HG02610 (cell line): ENCODE measurements at regions not wholly inside any gene's neighbourhood (a gene's known extent, or its start where the extent isn't known, plus 50 kb on each side); places are given as distances from the start of the nearest gene placed in this dataset.

ENCODE experiments used
- ATAC-seq: cut with Tn5 transposase; IDR thresholded peaks from one replicate; pipeline ENCODE4 v1.9.1; 2021; ENCODE audit warnings: mild to moderate bottlenecking, moderate library complexity; ENCODE audit not compliant: unreplicated experiment

DNA sequence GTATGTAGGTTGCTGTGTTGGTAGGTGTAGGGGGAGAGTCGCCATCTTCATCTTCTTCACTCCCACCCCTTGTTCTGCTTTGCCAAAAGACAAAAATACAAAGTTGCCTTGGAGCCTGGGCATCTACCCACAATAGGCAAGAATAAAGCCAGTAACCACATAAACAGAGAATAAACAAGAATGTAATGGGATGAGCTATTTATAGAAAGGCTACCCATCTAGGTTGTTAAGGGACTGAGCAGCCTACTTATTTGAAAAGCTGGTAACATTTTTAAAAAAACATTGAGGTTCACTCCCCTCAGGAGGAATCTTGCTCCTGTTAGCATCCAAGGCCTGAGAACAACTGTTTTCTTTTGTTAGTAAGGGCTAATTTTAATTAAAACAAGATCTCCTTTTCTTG is 301.4 kb upstream of the STXBP5 start:
- no peak for ATAC-seq

DNA sequence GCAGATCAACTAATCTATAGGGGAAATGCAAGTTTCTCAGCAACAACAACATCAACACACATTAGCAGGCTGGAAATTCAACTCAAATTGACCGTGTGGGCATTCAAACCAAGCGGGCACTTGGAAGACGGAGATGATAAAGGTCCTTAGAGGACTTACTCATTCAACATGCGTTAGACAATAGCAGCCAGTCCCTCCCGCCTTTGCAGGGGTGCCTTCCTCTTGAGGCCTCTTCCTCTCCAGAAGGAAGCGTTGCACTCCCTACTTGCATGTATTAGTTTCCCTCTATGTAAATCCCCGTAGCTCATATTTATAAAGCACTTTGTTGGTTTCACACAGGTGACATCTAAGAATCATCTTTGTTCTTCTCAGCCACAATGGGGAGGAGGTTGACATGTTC is 300.8 kb upstream of the STXBP5 start:
- ATAC-seq: no peak

DNA sequence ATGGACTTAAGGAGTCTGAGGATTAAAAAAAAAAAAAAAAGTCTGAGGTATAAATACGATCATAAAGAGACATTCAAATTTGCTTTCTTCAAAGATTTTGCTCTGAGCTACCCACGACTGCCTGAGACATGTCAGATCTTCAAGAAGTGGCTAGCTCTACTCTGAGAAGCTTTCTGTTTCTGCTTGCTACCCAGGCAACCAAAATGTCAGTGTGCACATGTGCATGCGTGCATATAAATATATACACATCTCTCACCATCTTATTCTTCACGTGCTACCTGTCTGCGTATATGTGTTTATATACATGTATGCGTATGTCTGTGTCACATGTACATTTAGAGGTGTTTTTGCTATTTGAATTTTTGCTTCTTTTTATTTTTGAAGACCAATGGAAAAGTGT is 299.6 kb upstream of the STXBP5 start:
- ATAC-seq: no peak

DNA sequence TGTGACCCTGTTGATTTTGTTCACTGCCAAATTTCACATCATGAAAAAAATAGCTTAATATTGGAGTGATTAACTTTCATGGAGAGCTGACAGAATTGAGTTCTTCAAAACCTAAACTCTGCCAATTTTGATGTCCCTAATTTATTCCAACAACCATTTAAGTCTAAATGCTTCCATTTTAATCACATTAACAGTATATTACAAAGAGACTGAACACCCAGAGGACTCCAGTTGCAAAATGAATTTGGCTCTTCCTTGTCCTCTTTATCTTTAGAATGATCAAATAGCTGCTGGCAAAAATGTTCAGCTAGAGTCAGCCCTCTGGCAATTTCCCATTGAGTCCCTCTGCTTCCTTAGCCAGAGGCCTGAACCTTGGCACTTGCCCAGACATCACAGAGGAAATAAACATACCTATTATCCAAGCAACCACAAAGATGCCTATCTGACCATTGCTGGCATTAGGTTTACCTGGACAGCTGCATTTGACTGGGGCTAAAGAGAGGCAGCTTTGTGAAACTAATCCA is 299.0 kb upstream of the STXBP5 start:
- no peak for ATAC-seq

DNA sequence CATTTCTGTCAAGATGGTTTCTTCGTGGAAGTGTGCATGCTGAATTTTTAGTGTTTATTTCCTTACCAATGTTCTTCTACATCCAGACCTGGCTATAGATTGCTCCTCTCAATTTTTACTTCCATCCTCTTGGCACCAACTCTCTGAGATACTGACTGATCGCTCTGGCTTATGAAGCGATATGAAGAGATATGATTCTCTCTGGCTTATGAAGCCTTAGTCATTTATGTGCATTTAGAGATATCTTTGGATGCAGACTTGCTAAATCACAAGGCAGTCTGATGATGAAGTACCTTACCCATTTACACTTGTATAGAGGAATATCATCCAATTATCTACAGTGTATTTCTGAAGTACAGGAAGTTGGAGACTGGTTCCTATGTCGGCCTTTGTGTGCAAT is 295.4 kb upstream of the STXBP5 start:
- no peak for ATAC-seq

DNA sequence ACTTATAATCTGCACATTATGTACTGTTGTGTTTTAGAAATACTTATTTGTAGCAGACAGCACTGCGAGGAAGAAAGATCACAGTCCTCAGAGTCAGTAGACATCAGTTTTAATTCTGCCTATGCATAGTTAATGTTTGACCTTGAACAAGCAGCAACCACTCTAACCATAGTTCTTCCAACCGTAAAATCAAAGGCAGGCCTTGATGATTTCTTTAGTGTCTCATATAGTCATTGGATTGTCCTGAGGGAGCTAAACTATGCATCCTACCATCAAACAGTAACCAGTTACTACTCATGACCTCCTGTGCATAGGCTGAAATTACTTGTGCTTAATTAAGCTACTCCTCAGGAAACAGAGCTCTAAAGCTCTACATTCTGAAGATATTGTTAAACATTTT is 294.8 kb upstream of the STXBP5 start:
- ATAC-seq: no peak

DNA sequence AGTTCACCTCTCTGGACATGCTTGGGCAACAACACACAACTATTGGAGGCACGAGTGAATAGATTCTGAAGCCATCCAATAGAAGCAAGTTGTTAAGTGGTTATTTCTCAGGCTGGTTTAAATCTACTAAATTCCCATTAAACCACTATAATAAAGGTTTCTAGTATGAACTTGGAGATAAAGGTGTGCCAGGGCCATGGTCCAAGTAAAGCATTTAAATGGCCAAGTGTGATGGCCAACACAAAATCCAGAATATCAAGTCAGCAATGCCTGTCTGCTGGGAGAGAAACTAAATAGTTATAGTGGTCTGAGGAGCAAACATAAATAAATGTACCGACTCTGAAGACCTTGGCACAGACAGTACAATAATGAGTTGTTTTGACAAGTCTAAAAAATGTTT is 294.3 kb upstream of the STXBP5 start:
- no peak for ATAC-seq

DNA sequence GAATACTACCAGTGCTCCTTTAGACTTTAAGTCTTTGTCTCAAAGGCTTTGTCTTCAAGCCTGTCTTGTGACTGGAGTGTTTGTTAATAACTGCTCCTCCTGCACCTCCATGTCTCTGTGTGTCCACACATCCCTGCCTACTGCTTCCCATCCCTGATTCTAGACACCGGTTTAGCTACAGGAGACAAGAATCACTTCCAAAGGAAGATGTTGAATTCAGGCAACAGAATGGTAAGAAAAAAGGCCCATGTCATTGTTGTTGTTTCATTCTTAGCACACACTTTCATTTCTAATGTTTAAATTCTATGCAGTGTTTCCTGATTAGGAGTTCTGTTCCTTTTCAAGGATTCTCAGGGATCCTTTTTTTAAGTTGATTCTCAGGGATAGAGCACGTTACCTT is 293.6 kb upstream of the STXBP5 start:
- ATAC-seq: no peak

DNA sequence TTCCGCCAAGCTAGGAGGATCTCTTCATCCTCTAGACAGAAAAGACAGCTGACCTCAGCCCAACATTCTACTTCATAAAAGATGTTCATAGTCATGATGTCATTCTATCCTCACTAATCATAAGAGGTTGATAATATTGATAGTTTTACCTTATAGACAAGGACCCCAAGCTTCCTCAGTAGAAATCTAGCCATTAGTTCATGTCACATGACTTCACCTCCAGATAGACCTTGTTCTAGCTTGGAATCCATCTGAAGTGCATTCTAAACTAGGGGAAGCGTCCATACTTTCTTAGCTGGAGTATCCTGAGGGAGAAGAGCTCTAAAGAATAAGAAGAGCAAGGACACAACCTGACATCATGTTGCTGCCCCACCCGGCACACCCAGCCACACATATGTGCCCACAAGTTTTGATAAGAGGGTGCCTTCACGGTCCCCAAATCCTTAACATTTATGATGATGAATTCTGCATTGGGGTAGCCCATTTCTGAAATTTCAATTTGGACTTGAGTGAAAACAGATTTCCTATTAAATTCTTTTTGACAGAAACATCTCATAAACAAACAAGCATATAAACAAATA is 292.5 kb upstream of the STXBP5 start:
- no peak for ATAC-seq

DNA sequence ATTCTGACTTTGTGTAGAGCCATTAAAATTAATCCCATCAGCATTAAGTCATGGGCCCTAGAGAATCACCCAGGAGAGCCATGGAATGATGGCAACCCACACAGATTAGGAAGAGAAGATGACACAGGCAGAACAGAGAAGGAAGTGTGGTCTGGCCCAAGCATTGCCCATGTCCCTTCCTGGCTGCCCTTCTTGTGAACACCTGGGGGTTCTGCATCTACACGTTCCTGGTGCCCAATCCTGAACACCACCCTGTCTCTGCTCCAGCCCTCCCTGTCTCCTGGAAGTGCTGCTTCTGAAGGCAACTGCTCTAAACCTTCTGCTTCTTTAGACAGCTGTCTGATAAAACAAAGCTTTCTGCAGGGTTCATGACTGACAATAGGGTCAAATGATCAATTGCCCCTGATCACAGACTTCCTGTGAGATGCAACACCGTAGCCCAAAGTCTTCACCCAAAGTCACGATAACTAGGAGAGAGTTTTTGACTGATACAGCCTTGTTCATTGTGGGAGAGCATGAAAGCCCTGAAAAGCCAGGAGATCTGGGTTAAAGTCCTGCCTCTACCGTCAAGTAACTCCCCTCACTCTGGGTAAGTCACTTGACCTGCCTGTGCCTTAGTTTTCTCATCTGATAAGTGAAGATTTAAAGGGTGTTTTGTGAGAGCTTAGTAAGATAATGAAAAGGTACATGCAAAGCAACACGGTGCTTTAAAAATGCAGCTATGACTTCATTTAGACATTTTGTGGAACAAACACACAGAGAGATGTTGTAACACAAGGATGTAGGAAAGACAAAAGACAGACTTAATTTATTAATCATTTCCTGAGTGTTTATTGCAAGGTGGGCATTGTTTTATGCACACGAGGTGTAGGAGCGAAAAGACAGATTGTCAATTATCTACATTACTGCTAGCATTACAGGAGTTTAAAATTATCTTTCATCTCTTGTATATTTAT is 291.2 kb upstream of the STXBP5 start:
- no peak for ATAC-seq

DNA sequence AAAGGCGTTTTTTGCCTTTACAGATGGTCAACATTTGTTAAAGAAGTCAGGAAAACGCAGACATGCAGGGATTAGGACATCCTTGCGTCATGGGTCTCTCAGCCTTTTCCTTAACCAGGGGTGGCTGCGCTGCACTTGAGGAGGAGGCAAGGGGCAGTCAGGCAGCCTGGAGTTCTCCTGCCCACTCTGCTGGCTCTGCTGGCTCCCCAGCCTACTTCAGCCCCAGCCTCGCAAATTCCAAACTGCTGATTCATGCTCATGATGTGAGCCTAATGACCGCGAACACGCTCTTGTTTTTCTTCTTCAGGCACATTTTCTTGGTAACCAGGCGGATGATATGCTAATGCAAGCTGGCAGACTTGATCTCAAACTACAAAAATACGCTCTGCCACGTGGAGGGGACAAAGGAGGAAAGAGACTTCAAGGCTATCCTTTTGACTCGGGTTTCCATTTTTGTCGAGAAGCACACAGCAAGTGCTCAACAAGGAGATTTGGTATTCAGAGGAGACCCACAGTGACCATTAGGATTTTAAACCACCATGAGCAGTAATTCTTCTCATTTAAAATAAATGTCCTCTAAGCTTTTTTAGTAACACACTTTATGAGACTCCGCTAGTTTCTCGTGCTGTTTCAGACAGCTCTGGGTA is 290.3 kb upstream of the STXBP5 start:
- ATAC-seq: no peak

DNA sequence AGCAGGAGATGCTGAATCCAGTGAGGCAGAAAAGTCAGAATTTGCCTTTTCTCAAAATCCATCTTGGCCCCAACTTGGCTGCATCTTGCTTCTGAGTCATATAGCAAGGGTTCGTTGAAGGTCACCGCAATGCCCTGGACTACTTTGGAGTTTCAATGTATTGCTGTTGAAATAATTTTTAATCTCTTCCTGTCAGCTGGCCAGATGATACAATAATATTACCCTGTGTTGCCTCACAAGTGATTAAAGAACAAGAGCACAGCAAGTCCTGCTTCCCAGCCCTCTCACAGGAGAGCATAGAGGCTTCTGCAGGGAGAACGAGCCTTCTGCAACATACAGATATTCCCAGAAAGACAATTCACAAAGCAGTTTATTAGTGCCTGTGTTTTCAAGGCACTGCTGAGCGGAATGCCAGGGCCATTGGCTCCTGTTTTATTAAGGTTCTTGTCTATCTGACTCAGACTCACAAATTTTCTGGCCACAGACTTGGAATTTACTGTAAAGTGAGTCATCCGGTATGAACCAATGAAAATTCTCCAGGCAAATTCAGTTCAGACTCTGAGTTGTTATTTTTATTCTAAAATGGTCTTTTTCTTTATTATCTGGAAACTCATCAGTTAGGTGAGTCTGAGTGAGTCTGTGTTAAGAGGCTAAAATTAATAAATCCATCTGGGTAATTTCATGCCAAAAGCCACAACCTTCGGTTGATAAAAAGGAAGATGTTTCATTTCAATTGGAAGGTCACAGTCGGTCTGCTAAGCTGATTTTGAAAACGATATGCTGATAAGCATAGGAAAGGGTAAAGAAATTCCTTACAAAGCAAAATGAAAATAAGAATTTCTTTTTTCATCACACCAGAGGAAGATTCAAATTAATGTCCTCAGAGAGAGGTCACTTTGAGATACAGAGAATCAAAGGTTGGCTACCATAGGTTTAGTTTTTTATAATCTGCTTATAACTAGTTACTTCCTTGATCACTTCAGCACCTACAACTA is 289.4 kb upstream of the STXBP5 start:
- ATAC-seq: no peak

DNA sequence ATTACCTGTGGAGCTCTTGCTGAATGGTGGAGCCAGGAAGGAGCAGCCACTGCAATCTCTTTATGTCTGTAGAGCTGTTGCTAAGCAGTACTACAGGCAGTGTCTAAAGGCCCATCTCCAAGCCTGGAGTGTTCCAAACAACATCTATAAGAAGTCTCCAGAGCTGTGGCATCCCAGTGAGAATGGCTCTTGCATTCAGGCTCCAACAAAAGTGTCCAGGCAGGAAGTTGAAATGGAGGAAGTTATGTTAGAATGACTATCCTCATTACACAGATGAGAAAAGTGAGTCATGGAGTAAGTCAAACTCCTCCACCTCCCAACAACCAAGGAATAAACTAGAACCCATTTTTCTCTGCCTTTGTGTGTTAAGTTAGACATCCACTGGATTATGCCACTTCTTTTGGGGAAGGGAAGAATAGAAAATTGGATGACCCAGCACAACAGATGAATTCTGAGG is 288.5 kb upstream of the STXBP5 start:
- no peak for ATAC-seq

DNA sequence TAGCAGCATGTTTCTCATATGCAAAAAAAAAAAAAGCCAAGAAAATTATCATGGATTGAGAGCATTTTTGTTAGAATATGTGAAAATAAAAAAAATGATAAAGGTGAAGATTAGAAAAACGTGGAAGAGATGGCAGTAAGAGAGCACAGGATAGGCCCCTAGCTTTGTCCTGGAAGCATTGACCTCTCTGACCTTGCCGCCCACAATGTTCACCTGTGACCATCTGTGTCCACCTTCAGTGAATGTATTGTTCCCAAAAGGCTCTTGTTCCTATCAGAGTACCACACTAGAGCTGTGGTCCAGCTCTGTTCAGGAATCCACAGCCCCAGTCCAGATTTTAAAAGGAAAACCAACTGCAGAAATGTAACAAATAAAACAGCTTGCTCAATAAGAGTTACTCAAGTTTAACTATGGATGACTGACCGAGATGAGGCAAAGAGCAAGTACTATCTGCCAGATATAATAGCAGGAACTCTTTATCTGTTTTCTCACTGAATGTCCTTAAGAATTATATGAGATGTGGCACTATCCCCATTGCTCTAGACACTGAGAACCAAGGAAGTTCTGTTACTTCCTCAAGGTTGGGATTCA is 287.7 kb upstream of the STXBP5 start:
- ATAC-seq: no peak

DNA sequence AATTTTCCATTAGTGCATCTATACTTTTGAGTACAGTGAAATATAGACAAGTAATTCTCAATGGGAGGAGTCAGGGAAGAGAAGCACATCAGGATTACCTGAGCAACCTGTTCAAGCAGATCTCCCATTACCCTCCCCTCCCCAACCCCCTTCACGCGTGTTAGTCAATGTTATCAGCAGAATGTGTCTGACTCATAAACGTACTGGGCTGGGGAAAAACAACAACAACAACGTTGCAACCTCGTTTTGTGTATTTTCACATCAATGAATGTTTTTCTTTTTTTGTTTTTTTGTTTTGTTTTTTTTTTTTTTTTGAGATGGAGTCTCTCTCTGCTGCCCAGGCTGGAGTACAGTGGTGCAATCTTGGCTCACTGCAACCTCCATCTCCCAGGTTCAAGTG is 287.0 kb upstream of the STXBP5 start:
- no peak for ATAC-seq

DNA sequence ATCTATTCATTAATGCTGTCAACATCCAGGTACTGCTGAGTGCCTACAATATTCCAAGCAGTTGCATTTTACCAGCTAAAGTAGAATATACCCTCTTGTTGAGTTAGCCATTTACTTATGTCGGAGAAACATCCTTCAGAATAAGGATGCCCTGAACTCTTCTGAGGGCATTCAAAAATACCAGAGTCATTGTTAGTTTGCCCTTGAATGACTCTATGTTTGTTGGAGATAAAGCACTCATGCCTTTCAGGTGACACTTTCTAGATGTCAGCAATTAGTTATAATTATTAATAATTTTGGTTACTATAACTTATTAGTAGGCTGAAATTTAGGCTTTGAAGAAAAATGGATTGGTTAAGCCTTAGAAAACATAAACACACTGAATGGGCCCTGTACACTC is 286.2 kb upstream of the STXBP5 start:
- ATAC-seq: no peak

DNA sequence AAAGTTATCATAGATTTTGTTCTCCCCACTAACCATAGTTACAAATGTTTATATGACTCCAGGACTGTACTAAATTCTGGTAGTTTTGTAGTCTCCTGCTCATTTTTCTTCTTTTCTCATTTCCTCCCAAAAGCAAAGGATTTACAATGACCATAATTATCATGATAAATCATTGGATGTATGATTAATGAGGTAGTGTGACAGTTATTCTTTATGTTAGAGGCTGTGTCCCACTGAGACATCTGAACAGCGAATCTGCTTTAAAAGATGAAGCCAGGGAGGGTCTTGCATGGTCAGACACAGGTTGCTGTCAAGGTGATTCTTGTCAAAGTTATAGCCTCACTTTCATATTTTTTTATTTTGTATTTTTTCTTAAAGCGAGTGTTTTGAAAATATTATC is 285.2 kb upstream of the STXBP5 start:
- no peak for ATAC-seq

DNA sequence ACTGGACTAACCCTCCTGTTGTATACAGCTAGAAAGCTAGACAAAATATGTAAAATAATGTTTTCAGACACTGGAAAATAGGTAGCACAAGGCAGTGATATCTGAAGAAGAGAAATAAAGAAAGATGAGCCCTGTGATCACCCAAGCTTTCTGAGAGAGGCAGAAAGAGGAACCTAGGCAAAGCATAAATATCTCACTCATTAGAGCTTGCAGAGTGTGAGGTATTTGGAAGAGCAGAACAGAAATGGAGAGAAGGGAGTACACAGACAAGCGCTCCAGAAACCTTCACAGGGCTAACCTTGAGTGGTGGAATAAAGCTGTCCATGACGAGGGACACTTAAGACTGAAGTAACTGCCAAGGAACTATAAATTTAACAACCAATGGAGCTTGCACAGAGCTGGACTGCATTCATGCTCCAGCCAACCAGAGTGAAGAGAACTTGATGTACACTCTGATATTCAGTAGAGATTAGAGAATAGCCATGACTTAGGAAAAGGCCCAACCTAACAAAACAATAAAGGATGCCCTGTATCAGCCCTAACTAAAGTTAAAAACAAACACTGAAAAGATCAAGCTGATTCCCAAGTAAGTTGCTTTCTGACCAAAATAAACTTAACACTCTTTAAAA is 280.9 kb upstream of the STXBP5 start:
- no peak for ATAC-seq

DNA sequence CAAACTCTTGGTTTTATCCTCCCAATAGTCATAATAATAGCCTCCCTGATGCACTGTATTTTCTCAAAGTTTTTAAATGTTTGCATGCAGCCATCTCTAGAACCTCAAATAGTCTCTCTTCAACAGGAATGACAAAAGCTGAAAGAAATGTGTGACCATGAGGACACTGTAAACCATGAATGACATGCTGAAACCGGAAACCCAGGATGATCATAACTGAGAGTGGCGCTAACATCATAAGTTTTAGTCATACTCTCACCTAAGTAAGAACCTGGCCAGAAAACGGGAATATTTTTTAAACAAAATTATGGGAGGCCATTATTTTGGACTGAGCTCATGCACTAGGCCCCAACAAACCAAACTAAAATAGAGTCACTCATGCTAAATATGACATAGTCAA is 278.4 kb upstream of the STXBP5 start:
- ATAC-seq: no peak

DNA sequence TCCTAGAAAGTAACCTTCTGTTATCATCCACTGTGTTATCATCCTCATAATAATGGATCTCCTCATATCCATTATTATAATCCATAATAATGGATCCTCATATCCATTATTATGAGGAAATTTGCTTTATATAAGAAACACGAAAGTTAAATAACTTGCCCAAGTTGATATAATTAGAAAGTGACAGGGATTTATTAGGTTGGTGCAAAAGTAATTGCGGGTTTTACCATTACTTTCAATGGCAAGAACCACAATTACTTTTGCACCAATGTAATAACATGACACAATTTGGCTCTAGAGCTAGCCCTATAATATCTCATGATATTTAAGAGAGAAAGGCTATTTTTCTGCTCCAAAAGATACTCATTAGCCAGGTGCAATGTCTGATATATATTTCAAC is 275.7 kb upstream of the STXBP5 start:
- ATAC-seq: no peak
